GM21619 (cell line): ENCODE measurements at regions not wholly inside any gene's neighbourhood (a gene's known extent, or its start where the extent isn't known, plus 50 kb on each side); places are given as distances from the start of the nearest gene placed in this dataset.

Source experiments
- ATAC-seq: cut with Tn5 transposase; IDR thresholded peaks from one replicate; pipeline ENCODE4 v1.9.1; 2021; ENCODE audit not compliant: unreplicated experiment

- no peak for ATAC-seq
Measured at GRCh38 chr5:68771732-68772131, 322.1 kb upstream of the SLC30A5 start.

- no peak for ATAC-seq
Measured at GRCh38 chr5:68776381-68776780, 317.4 kb upstream of the SLC30A5 start.

- ATAC-seq: no peak
Measured at GRCh38 chr5:68777135-68777534, 316.7 kb upstream of the SLC30A5 start.

- ATAC-seq: no peak
Measured at GRCh38 chr5:68778484-68778883, 315.3 kb upstream of the SLC30A5 start.

GRCh38 chr5:68780299-68780955 is 313.4 kb upstream of the SLC30A5 start:
- ATAC-seq: no peak

- ATAC-seq: no peak
Measured at GRCh38 chr5:68793074-68793473, 300.7 kb upstream of the SLC30A5 start.

GRCh38 chr5:68793993-68794392 is 299.8 kb upstream of the SLC30A5 start:
- no peak for ATAC-seq

- ATAC-seq: no peak
Measured at GRCh38 chr5:68795190-68795589, 298.6 kb upstream of the SLC30A5 start.

- ATAC-seq: no peak
Measured at GRCh38 chr5:68798877-68799843, 294.7 kb upstream of the SLC30A5 start.

GRCh38 chr5:68802430-68802829 is 291.4 kb upstream of the SLC30A5 start:
- no peak for ATAC-seq

- no peak for ATAC-seq
Measured at GRCh38 chr5:68803881-68804319, 289.9 kb upstream of the SLC30A5 start.

- no peak for ATAC-seq
Measured at GRCh38 chr5:68804343-68804742, 289.5 kb upstream of the SLC30A5 start.

- no peak for ATAC-seq
Measured at GRCh38 chr5:68805444-68805843, 288.4 kb upstream of the SLC30A5 start.

- no peak for ATAC-seq
Measured at GRCh38 chr5:68817632-68818031, 276.2 kb upstream of the SLC30A5 start.

GRCh38 chr5:68818057-68818695 is 275.6 kb upstream of the SLC30A5 start:
- no peak for ATAC-seq

- ATAC-seq: no peak
Measured at GRCh38 chr5:68818870-68819269, 274.9 kb upstream of the SLC30A5 start.

- ATAC-seq: no peak
Measured at GRCh38 chr5:68821056-68821455, 272.8 kb upstream of the SLC30A5 start.

GRCh38 chr5:68822796-68823195 is 271.0 kb upstream of the SLC30A5 start:
- ATAC-seq: no peak

GRCh38 chr5:68823301-68823700 is 270.5 kb upstream of the SLC30A5 start:
- ATAC-seq: no peak

GRCh38 chr5:68830377-68830898 is 263.4 kb upstream of the SLC30A5 start:
- no peak for ATAC-seq

GRCh38 chr5:68834491-68834981 is 259.3 kb upstream of the SLC30A5 start:
- ATAC-seq: no peak
